ENCODE measurements at regions not wholly inside any gene's neighbourhood (a gene's known extent, or its start where the extent isn't known, plus 50 kb on each side); places are given as distances from the start of the nearest gene placed in this dataset.

GRCh38 chr12:111166779-111167540 lies 201.9 kb downstream of the PHETA1 start:
- WGBS: 45% methylated on average over 22 of the region's 22 CpGs

More at GRCh38 chr12:111166779-111167540, 201.9 kb downstream of the PHETA1 start:
- DNase-seq (ENCODE audit: low spot score): no peak
- Histone ChIP-seq H3K9ac (ENCODE audit: low read depth in 1 of 2, low read length in 2 of 2) (no peak overlapping the region), H3K4me3 (ENCODE audit: low read depth in 1 of 3, low read length in 3 of 3) (no peak overlapping the region), H3K27ac (ENCODE audit: low read depth in 1 of 2, low read length in 2 of 2) (no peak overlapping the region), H3K27me3 (ENCODE audit: control insufficient read depth in 4 of 4, insufficient read depth in 4 of 4, low read length in 3 of 4) (no peaks in the 10 kb centered on the region), H3K4me1 (ENCODE audit: control insufficient read depth in 4 of 4, insufficient read depth in 4 of 4, low read length in 3 of 4) (peaks cover 3 to 10% (median 7%) of the 10 kb centered on the region in 4 donors), H3K36me3 (ENCODE audit: control insufficient read depth in 4 of 4, insufficient read depth in 3 of 4, low read depth in 1 of 4, low read length in 3 of 4) (peaks cover 0 to 24% (median 3%) of the 10 kb centered on the region in 4 donors), H3K9me3 (ENCODE audit: control insufficient read depth in 4 of 4, low read length in 3 of 4) (no peaks in the 10 kb centered on the region)
- no peak for TF ChIP-seq JUND (IDR thresholded peaks at IDR 0.05)
- TF ChIP-seq SP1 (IDR thresholded peaks at IDR 0.05): no peak
- no peak for TF ChIP-seq EGR1 (IDR thresholded peaks at IDR 0.05; ENCODE audit: low read depth in 2 of 2)
- TF ChIP-seq ZBTB33 (IDR thresholded peaks at IDR 0.05): no peak
- TF ChIP-seq ATF3 (IDR thresholded peaks at IDR 0.05): no peak
- no peak for TF ChIP-seq HNF4A (conservative IDR thresholded peaks at IDR 0.05)
- no peak for TF ChIP-seq REST (IDR thresholded peaks at IDR 0.05)
- TF ChIP-seq FOXA2 (IDR thresholded peaks at IDR 0.05): no peak
- TF ChIP-seq RXRA (IDR thresholded peaks at IDR 0.05): peak in 1 of 2 donors; percentile 21
- TF ChIP-seq GABPA (IDR thresholded peaks at IDR 0.05 in 1 of 2, conservative IDR thresholded peaks at IDR 0.05 in 1 of 2): no peak
- TF ChIP-seq RAD21 (IDR thresholded peaks at IDR 0.05): peak in 1 of 2 donors; percentile 18
- no peak for TF ChIP-seq NR2F2 (IDR thresholded peaks at IDR 0.05)
- no peak for TF ChIP-seq TAF1 (conservative IDR thresholded peaks at IDR 0.05)
- no peak for TF ChIP-seq CTCF (IDR thresholded peaks at IDR 0.05; ENCODE audit: low read depth, low read length, missing input control)
- TF ChIP-seq HNF4G (IDR thresholded peaks at IDR 0.05): no peak
- TF ChIP-seq FOXA1 (IDR thresholded peaks at IDR 0.05): peak; percentile 9
- no peak for TF ChIP-seq YY1 (IDR thresholded peaks at IDR 0.05)
- TF ChIP-seq MAX (IDR thresholded peaks at IDR 0.05): peak; percentile 96
